GM19397 (cell line): ENCODE measurements at regions not wholly inside any gene's neighbourhood (a gene's known extent, or its start where the extent isn't known, plus 50 kb on each side); places are given as distances from the start of the nearest gene placed in this dataset.

ENCODE experiments used
- ATAC-seq: cut with Tn5 transposase; IDR thresholded peaks from one replicate; pipeline ENCODE4 v1.9.1; 2021; ENCODE audit warnings: mild to moderate bottlenecking, moderate library complexity; ENCODE audit not compliant: unreplicated experiment

DNA sequence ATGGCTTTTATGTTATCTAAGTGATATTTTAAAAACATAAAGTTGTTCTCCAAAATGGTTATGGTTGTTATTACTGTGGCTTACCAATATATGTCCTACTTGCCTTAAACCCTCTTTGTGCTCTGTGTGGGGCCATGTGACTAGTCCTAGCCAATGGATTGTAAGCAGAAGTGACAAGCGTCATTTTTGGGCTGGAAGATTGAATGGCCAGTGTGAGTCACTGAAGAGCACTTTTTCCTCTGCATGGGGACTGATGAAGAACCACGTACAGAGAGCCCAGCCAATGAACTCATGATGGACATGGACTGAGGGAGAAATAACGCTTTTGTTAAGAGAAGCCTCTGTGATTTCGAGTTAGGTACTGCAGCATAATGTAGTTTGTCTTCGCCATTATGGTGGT, 332.7 kb downstream of the EDEM1 start:
- no peak for ATAC-seq

DNA sequence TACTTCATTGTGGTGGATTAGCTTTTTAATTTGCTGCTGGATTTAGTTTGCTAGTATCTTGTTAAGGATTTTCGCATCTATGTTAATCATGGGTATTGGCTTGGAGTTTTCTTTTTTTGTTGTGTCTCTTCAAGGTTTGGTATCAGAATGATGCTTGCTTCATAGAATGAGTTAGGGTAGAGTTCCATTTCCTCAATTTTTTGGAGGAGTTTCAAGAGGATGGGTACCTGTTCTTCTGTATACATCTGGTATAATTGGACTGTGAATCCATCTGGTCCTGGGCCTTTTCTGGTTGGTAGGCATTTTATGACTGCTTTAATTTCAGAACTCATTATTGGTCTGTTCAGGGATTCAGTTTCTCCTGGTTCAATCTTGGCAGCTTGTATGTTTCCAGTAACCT, 335.6 kb downstream of the EDEM1 start:
- ATAC-seq, result no peak

DNA sequence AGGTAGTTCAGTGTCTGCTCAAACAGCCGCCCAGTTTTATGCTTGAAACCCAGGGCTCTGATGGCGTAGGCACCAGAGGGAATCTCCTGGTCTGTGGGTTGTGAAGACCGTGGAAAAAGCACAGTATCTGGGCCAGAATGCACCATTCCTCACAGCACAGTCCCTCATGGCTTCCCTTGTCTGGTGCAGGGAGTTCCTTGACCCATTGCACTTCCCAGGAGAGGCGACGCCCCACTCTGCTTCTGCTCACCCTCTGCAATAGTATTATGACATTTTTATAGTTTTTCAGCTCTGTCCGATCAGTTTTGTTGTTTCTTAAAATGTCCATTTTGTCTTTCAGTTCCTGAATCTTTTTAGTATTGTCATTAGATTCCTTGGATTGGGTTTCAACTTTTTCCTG, 343.5 kb downstream of the EDEM1 start:
- ATAC-seq, result no peak

DNA sequence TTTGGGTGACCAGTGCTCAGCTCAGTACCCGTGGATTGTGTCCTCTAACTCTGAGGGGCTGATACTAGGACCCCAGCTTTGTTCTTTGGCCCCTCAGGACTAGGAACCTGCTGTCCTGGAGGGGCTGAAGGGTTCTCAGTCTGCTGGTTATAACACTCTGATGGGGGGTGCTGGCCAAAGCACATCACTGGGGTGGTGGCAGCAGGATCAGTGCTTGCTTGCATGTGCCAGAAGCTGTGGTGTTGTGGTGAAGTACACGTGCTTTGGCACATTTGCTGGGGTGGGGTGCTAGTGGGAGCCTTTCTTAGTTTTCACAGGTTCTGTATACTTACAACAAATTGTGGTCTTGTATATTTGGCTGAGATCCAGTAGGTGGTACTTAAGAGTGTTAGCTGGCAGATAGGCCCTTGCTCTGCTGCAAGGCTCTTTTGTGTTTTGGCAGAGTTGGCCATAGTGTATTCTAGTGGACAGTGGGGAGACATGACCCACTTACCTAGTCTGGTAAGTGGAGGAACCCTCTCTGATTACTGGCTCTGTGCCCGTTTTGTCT, 344.3 kb downstream of the EDEM1 start:
- no peak for ATAC-seq

DNA sequence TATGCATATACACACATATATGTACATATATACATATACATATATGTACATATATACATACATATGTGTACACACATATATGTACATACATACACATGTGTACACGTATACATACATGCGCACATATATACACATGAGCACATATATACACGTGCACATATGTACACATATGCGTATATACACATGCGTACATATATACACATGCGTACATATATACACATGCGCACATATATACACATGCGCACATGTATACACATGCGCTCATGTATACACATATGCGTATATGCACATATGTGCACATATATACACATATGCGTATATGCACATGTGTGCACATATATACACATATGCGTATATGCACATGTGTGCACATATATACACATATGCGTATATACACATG, 353.0 kb downstream of the EDEM1 start:
- no peak for ATAC-seq

DNA sequence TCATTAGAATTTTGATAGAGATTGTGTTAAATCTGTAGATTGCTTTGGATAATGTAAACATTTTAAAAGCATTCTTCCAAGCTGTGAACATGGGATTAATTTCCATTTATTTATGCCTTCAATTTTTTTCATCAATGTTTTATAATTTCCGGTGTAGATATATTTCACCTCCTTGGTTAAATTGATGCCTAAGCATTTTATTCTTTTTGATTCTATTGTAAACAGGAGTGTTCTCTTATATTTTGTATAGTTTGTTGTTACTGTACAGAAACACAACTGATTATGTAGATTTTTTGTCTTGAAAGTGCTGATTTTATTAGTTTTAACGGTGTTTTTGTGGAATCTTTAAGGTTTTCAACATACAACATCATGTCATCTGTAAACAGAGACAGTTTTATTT, 355.0 kb downstream of the EDEM1 start:
- ATAC-seq, result no peak

DNA sequence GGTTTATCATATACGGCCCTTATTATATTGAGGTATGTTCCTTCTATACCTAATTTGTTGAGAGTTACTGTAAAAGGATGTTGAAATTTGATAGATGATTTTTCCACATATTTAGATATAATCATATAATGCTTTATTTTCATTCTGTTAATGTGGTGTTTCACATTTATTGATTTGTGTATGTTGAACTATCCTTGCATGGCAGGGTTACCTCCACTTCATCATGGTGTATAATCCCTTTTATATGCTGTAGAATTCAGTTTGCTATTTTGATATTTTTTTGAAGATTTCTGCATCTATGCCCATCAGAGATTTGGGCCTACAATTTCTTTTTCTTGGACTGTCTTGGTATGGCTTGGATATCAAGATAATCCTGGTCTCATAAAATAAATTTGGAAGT, 355.5 kb downstream of the EDEM1 start:
- ATAC-seq, result no peak

DNA sequence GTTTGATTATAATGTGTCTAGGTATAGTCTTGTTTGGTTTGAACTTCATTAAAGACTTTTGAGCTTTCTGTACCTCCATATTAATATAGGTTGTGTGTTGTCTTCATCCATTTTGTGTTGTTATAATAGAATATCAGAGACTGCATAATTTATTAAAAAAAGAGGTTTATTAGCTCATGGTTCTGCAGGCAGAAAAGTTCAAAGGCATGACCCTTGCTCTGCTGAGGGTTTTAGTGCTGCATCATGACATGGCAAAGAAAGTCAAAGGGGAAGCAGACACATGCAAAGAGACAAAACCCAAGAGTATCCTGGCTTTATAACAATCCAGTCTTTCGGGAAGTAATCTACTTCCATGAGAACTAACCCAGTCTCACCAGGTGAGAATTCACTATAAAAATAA, 358.2 kb downstream of the EDEM1 start:
- no peak for ATAC-seq

DNA sequence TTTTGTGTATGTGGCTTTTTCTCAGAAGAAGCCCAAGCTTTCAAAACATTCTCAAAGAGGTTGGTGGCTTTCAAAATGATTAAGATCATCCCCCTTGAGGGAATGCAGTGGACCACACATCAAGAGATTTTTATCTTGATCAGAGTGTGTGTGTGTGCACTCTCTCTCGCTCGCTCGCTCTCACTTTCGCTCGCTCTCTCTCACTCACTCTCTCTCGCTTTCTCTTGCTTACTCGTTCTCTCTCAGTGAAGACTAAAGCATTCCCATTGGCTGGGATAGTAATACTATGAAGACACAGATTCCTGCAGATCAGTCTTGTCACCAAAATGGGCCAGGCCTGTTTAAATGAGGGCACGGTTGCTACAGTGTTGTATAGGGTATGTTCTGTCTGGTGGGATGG, 365.7 kb downstream of the EDEM1 start:
- ATAC-seq, result no peak

DNA sequence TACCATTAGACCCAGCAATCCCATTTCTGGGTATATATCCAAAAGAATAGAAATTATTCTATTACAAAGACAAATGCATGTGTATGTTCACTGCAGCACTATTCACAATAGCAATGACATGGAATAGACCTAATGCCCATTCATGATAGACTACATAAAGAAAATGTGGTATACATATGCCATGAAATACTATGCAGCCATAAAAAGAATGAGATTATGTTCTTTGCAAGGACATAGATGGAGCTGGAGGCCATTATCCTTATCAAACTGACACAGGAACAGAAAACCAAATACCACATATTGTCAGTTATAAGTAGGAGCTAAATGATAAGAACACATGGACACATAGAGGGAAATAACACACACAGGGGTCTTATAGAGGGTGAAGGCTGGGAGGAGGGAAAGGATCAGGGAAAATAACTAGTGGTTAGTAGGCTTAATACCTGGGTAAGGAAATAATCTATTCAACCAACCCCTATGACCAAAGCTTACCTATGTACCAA, 366.8 kb downstream of the EDEM1 start:
- no peak for ATAC-seq

DNA sequence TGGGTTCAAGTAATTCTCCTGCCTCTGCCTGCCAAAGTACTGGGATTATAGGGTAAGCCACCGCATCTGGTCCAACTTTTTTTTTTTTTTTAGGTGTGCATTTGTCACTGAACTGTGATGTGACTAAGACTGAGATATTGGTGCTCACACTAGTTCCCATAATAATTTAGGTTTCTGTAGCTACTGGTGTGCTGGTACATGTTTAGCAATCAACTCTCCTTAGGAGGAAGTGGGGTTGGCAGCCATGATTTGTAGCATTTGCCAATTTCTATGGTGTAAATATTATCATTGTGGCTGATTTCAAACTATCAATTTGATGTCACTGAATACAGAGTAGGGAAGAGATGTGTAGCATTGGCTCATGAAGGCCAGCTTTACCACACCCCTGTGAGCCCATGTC, 372.7 kb downstream of the EDEM1 start:
- no peak for ATAC-seq

DNA sequence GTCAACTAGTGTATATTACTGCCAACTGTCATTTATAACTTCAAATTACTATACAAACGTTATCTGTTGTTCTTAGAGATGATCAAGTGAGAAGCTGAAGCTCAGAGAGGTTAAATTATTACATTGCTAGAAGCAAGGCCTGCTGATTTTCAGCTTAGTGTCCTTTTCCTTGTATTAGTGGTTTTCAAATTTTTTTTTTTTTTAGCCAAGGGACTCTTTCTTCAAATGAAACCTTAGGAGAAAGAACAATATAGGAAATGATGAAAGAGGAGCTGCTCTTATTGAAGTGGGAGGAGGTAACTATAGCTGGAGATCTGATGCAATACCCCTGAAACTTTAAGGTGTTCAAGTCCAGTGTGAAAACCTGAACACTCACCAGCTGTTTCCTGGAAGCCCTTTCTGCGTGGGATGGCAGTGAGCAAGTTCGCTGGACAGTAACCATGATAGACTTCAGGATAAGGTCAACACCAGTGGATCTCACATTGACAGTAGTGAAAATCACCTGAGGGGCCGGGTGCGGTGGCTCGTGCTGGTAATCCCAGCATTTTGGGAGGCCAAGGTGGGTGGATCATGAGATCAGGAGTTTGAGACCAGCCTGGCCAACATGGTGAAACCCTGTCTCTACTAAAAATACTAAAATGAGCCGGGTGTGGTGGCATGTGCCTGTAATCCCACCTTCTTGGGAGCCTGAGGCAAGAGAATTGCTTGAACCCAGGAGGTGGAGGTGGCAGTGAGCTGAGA, 376.2 kb downstream of the EDEM1 start:
- no peak for ATAC-seq

DNA sequence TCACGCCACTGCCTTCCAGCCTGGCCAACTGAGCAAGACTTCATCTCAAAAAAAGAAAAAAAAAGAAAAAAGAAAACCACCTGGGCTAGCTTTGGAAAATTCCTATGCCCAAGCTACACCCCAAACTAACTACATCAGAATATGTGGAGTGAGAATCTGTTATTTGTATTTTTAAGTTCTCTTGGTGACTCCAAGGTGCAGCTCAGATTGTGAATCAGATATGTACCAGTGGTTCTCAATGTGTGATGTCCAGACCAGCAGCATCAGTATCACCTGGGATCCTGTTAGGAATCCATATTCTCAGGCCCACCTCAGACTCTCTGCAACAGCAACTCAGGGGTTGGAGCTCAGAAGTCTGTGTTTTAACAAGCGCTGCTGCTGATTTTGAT, 376.8 kb downstream of the EDEM1 start:
- no peak for ATAC-seq

DNA sequence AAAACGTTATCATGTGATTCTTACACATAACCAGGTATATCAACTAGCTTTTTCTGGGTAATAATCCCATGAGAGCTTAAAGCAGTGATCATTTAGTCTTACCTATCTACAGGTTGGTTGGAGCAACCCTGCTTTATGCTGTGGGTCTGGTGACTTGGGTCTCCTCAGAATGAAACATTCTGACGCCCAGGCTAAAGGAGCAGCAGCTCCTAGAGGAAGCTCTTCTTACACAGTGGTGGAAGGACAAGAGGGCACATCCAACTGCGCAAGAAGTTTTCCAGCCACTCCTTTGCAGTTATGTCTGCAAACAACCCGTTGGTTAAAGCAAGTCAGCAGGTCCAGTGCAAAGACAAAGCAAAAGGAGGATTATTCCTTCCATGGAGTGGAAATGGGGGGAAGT, 377.5 kb downstream of the EDEM1 start:
- ATAC-seq, result no peak

DNA sequence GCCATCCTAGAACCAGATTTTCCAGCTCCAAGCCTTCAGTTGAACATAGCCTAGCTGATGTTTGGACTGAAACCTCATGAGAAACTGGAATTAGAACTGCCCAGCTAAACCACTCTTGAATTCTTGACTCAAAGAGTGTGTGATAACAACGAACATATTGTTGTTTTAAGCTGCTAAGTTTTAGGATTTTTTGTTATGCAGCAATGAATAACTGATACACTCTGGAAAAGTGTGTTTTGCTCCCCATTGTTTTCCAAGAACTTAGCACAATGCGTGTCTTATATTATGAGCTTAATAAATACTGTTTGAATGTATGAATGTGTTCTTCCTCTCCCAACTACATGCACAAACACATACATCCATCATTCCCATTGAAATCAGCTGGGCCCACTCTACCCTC, 379.6 kb downstream of the EDEM1 start:
- ATAC-seq, result no peak

DNA sequence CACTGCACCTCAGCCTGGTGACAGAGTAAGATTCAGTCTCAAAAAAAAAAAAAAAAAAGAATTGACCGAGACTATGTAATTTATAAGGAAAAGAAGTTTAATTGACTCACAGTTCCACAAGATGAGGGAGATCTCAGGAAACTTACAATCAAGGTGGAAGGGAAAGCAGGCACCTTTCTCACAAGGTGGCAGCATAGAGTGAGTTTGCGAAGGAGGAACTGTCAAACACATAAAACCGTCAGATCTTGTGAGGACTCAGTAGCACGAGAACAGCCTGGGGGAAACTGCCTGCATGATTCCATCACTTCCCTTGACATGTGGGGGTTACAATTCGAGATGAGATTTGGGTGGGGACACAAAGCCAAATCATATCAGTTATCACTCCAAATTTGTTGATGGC, 380.9 kb downstream of the EDEM1 start:
- ATAC-seq, result no peak

DNA sequence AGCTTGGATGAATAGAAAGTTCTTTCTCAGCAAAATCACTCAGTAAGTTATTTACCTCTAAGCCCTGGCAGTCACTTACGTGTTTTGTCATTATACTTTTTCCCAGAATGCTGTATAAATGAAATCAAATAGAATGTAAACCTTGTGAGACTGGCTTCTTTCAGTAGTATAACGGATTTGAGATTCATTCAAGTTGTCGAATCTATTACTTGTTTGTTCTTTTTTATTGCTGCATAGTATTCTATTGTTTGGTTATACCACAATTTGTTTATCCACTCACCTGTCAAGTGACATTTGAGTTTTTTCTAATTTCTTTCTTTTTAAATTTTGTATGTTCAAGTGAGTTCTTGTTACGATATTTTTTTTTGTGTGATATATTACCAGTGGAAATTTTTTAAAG, 381.6 kb downstream of the EDEM1 start:
- ATAC-seq, result no peak

DNA sequence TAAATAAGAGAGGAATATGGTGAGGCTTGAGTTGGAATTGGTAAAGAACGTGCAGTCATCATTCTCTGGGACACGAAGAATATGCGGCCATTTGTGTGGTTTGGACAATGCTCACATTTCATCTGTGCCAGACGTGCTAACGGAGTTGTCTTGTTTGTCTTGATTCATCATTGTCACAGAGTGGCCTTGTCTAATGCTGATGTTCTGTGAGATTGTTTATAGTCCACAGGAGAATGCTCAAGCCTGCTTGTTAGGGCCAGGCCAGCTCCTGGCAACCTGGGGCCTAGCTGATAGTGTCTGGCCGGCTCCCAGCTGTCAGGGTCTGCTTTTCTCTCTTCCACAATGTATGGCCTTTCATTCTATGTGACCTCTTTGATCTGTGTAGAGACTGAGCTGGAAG, 384.7 kb downstream of the EDEM1 start:
- no peak for ATAC-seq

DNA sequence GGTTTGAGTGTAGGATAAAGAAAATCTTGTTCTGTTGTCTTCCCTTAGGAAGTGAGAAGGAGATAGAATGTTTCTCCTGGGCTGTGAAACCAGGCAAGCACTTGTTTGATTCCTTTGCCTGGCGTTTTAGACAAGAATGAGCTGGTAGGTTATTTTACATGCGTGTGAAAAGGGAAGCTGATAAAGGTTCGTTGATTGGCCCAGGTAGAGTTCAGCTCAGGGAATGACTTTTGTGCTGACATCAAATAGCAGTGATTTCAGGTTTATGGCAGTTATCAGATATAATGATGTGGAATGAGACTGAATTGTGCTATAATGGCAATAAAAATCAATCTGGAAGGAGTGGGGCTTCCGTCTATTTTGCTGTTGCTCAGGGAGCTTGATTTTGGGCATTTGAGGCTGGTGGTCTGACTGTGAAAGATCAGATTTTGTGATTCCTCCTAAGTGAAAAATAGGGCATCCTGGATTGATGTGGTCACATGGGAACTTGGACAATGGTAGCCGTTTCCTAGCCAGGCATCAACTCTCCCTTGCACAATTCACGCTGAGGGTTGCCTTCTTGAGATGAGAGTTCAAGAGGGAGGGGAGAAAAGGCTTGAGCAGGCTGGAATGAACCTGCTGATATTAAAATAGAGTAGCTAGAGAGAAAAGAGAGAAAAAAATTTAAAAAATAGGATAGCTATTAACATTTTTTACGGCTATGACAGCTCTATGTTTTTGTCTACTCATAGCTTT, 388.9 kb downstream of the EDEM1 start:
- ATAC-seq, result no peak

DNA sequence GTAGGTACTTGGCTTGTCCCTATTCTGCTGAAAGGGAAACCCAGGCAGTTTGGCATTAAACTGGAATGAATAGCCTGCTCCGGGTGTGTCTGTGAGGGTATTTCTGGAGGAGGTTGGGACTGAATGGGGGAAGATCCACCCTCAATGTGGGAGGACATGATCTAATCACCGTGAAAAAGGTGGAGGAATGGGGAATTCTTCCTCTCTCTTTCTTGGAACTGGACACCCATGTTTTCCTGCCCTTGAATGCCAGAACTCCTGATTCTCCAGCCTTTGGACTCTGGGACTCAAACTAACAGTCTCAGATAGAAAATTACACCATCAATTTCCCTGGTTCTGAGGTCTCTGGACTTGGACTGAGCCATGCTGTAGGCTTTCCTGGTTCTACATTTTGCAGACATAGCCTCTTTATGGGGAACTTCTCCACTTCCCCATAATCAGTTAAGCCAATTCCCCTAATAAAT, 391.7 kb downstream of the EDEM1 start:
- no peak for ATAC-seq

DNA sequence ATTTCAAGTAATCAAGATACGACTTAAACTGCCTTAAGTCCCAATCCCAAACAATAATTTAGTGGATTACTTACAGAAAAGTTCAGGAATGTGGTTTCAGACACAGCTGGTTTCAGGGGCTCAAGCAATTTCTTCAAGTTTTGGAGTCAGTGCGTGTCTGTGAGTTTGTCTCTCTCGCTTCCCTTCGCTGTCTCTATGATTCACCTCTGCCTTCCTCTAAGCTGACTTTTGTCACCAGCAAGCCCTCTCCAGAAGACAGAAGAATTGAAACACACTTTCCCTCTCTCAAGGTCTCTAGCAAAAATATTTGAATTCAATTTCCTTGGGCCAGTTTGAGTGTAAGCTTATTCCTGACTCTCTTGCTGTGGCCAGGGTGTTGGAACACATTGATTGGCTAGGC, 392.4 kb downstream of the EDEM1 start:
- ATAC-seq, result no peak

DNA sequence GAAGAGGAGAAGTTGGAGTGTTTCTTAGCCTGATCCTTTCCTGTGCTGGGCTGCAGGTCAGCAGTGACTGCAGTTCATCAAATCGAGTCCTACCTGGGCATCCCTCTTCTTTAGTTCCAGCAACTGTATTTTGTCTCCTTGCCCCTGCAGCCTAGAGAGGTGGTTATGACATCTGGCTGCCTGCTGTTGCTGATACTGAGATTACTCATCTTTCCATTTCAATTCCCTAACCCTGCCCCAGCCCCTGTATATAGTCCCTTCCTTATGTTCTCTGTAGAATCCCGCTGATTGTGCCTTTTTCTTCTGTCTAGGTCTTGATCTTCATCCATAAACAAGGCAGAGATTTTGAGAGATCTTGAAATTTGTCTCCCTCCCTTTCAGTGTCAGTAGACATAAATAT, 393.3 kb downstream of the EDEM1 start:
- ATAC-seq, result no peak
